ENCODE measurements at regions not wholly inside any gene's neighbourhood (a gene's known extent, or its start where the extent isn't known, plus 50 kb on each side); places are given as distances from the start of the nearest gene placed in this dataset.

DNA sequence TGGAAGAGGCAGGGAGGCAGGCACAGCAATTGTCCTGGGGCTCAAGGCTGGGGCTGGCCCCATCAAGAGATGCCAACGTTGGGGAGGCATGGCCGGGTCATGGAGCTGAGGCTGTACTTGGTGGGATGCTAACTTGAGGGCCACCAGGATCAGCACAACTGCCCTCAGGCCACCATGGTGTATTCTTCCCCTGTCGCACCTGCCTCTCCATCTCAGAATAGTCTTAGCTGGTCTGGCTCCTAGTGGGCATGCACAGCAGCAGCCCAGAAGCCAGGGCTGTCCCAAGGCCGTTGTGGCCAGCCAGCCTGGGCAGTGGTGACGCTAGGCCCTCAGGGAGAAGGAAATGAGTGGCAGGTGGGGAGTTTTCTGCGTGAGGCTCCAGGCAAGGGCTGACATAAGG is 91.3 kb downstream of the DHCR7 start:
- no peak for DNase-seq (ENCODE audit: low spot score)

GRCh38 chr11:71356280-71356876 is 91.8 kb downstream of the DHCR7 start:
- no peak for DNase-seq (ENCODE audit: low spot score)

DNA sequence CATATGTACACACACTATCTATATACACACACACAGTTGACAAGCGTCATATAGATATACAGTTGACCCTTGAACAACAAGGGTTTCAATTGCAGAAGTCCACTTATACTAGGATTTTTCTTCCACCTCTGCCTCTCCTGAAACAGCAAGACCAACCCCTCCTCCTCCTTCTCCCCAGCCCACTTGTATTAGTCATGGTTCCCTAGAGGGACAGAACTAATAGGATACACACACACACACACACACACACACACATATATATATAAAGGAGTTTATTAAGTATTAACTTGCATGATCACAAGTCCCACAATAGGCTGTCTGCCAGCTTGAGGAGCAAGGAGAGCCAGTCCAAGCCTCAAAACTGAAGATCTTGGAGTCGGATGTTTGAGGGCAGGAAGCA is 92.9 kb downstream of the DHCR7 start:
- no peak for DNase-seq (ENCODE audit: low spot score)

DNA sequence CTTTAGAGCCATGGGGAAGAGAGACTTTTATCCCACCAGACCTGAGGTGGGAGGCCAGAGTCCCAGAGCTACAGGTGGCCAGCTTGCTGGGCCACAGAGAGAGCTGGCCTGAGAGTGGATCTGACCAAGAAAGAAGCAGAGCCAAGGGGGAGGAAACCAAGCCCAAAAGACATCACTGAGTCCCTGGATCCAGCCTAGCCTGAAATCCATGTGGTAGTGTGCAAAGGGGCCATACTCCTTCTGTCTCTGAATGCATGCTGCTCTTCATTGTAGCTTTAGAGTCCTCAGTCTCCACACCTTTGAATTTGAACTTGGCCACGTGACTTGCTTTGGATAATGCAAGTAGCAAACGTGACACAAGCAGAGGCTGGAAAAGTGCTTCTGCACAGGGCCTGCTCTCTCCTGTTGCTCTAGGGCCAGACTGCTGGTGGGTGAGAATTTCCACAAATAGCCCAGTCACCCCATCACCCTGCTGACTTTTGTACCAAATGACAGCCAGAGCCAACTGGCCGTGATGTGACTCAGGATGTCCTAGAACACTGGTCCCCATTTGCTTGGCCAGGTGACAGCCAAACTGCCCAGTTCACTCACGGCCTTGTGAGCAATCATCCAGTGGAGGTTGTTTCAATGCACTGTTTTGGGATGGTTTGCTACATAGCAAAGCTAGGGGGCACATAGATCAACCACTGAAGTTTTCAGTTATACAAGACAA is 93.6 kb downstream of the DHCR7 start:
- DNase-seq (ENCODE audit: low spot score), result no peak

DNA sequence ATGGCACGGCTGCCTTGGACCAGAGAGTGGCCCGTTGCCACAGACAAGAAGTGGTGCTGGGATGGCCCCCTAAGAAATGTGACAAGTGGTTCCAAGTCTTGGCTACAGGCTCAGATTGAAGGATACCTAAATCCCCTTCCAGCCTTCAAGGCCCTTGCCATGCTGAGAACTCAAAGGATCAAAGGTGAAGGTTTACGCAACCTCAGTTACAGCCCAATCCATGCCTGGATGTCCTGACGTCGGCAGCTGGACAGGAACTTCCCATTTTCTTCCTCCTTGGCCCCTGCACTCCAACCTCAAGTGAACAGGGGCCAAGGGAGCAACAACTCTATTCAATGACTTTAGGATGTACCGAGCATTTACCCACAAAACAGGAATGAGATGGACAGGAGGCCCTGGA is 95.4 kb downstream of the DHCR7 start:
- no peak for DNase-seq (ENCODE audit: low spot score)

DNA sequence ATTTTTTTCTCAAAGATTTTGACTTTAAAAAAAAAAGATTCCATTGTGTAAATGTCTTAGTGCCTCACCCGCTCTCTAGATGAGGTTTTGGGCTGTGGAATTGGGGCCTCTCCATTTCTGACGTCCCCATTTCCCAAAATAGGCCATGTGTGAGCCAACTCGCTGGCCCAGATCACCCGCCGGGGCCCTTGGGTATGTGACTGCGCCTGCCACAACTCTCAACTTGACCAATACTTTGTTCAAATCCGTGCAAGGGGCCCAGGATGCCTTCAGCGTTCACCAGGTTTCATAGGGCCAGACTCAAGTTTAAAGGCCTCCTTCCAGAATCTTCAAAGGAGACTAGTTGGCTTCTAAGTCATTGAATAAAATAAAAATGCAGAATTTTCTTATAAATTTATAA is 96.0 kb downstream of the DHCR7 start:
- no peak for DNase-seq (ENCODE audit: low spot score)

DNA sequence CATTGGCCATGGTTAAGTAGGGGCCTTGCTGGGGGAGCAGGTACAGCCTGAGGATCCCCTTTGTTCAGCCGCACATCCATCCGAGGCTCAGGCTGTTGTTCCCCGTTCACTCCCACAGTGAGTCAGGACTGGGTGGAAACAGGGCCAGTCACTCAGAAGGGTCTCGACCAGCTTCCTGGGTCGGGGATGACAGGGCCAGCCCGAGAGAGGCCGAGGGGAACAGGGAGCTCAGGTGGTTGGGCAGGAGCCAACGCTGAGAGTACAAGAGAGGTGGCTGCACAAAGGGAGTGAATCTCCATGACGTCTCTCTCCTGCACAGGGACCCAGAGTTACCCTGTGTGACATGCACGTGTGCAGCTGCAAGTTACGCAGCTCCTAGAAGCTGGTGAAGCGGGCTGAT is 97.2 kb upstream of the SHANK2 start:
- DNase-seq (ENCODE audit: low spot score), result no peak

GRCh38 chr11:71343828-71344400 is 91.5 kb upstream of the SHANK2 start:
- DNase-seq (ENCODE audit: low spot score), result no peak

- peak; percentile 14 for DNase-seq (ENCODE audit: low spot score)
These were observed 90.8 kb upstream of the SHANK2 start for GRCh38 chr11:71342951-71343827.

GRCh38 chr11:71342116-71342515 is 89.7 kb upstream of the SHANK2 start:
- DNase-seq (ENCODE audit: low spot score), result no peak

DNA sequence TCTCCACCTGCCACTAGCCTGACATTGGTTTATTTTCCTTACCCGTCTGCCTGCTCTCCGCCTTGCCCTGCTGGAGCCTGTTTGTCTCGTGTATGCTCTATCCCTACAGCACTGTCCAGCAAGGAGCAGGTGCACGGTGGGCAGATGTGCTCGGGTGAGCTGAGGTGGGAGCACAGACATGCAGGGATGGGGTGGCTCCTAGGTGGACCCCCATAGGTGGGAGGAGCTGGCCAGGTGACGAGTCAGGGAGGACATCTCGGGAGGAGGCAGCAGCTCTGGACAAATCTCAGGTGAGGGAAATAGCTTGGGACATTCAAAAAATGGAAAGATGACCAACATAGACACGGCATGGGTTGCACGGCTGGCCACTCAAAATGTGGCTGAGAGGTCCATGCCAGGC is 89.2 kb upstream of the SHANK2 start:
- no peak for DNase-seq (ENCODE audit: low spot score)

DNA sequence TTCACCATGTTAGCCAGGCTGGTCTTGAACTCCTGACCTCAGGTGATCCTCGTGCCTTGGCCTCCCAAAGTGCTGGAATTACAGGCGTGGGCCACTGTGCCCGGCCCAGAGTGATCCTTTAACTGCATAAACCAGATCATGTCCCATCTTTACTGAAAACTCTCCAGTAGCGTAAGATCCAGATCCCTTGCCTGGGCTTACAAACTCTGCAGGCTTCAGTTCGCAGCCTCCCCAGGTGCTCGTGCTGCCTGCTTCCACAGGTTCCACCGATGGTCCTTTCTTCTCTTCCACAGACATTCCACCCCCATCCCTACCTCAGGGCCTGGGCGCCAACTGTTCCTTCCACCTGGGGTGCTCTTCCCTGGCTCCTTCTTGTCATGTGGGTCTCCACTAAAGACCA is 88.8 kb upstream of the SHANK2 start:
- no peak for DNase-seq (ENCODE audit: low spot score)

- DNase-seq (ENCODE audit: low spot score), result no peak
These were observed 87.8 kb upstream of the SHANK2 start for GRCh38 chr11:71340086-71340606.

DNA sequence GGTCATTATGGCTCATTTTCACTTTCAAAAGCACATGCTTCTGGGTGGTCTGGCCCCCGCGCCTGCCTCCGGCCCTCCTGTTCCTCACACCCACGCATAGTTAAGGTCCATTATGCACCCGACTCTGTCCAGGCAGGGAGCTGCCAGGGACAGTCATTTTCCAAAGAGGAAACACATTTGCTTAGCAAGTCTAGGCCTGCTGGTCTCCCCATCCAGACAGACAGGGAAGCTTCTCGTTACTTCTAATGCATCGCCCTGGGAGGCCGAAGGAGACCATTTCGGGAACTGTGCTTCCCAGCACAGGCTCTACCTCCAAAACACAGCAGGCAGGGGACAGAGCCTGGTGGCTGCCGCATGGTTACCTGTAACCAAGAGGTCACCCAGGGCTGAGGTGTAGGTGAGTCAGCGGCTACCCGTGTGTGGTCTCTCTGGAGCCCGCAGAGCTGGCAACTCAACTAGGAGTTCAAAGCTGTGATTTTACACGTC is 87.1 kb upstream of the SHANK2 start:
- DNase-seq (ENCODE audit: low spot score), result no peak

DNA sequence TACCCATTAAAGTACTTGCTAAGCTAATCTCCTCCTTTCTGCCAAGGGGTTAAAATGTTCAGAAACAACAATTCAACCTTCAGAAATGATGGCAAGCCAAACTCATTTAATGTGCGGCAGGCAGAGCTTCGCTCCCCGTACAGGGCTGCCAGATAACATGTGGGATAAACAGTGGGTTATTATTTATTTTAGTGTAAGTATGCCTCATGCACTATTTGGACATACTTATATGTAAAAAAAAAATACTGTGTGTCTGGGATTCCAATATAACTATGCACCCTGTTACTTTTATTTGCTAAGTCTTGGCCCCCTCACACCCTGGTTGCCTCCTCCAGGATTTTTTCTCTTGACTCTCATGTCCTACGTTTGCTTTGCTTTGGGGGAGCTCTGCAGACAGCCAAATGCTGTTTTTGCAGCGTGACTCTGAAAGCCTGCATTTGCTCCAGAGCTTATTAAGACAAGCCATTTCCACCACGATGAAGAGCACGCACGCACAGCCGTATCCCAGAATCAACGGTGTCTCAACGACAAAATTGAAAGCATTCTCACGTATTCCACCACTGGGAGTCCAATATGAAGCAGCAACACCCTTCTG is 86.5 kb upstream of the SHANK2 start:
- DNase-seq (ENCODE audit: low spot score), result peak; percentile 17

- no peak for DNase-seq (ENCODE audit: low spot score)
These were observed 84.8 kb upstream of the SHANK2 start for GRCh38 chr11:71336996-71337754.

DNA sequence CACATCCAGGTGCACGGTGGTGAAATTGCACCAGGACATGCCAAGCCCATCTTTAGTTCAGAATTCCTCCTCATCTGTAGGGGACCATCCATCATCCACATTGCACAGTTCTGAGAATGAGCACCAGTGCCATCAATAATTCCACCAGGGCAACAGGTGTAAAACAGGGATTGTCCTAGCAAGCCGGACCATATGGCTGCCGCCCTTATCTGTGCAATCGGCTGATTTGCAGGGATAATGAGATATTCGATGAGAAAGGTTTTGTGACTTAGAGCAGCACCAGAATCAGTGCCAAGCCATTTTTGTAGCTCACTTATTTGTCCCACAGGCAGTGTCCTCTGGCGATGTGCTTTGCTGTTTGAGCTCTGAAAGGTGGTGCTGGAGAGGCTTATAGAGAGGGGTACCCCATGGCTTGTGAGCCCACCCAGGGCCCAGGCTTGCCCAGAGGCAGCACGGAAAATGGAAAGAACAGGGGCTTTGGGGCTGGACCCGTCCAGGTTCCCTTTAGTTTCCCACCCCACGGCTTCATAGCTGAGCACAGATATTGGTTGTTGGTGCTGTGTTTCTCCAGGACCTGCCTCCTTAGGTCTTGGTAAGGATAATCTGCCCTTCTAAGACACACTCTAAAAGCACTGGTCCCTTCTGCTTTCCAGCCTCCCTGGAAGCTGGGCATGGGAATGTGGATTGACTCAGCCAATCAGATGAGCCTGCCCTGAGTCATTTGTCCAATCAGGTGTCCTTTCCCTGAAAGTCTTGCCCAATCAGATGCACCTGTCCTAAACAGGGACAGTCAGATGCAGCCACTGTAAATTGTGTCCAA is 84.0 kb upstream of the SHANK2 start:
- no peak for DNase-seq (ENCODE audit: low spot score)

DNA sequence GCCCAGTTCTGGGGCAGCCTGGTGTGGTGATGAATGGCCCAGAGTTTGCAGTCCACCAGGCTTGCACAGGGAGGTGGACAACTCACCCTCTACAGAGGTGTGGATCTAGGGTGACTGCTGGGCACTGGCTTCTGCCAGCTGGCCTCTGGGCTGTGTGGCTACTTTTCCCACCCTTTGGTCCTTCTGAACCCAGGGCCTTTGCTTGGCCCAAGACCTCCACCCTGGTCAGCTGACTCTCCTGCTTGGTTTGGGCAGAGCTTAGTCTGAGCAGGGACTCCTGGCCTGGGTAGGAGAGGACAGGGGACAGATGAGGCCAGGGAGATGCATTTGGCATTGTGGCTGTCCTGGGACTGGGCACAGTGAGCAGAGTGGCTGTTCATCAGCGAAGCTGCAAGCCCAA is 83.0 kb upstream of the SHANK2 start:
- DNase-seq (ENCODE audit: low spot score), result no peak

- no peak for DNase-seq (ENCODE audit: low spot score)
These were observed 81.8 kb upstream of the SHANK2 start for GRCh38 chr11:71334191-71334590.

GRCh38 chr11:71333473-71333872 is 81.1 kb upstream of the SHANK2 start:
- no peak for DNase-seq (ENCODE audit: low spot score)

All from mucosa of gallbladder (tissue), 1 donor.